Left ventricle myocardium inferior (tissue), 1 donor: ENCODE measurements at regions not wholly inside any gene's neighbourhood (a gene's known extent, or its start where the extent isn't known, plus 50 kb on each side); places are given as distances from the start of the nearest gene placed in this dataset.

Experiments
- DNase-seq: peaks from one replicate; pipeline ENCODE4 v3.0.0-alpha.2; 2020
- H3K27ac ChIP-seq: fragments of 200-600 bp; replicated peaks from 2 replicates; pipeline ENCODE4 v1.8.0; 2021
- H3K27me3 ChIP-seq: fragments of 200-600 bp; 2 replicates; pipeline ENCODE4 v1.8.0; 2021; ENCODE audit warnings: low read depth
- H3K36me3 ChIP-seq: fragments of 200-600 bp; 2 replicates; pipeline ENCODE4 v1.8.0; 2021
- H3K4me1 ChIP-seq: fragments of 200-600 bp; 2 replicates; pipeline ENCODE4 v1.8.0; 2021
- H3K4me3 ChIP-seq: fragments of 200-600 bp; 2 replicates; pipeline ENCODE4 v1.8.0; 2021; ENCODE audit warnings: mild to moderate bottlenecking, moderate library complexity
- H3K9me3 ChIP-seq: fragments of 200-600 bp; replicated peaks from 2 replicates; pipeline ENCODE4 v1.8.0; 2021
- intact Hi-C: fragments of 100-400 bp; cut with micrococcal nuclease; formaldehyde crosslinking; loops from one replicate; pipeline ENCODE4 v1.11.0; 2022
- TF ChIP-seq, protein P1 (sequence below): fragments of 200-600 bp; IDR thresholded peaks from 2 replicates; pipeline ENCODE4 v1.8.0; 2021; ENCODE audit warnings: antibody characterized with exemption, mild to moderate bottlenecking, borderline replicate concordance
- donor health status: DM: no; HTN: yes; CAD: no; lungs with severe emphysema.

DNA sequence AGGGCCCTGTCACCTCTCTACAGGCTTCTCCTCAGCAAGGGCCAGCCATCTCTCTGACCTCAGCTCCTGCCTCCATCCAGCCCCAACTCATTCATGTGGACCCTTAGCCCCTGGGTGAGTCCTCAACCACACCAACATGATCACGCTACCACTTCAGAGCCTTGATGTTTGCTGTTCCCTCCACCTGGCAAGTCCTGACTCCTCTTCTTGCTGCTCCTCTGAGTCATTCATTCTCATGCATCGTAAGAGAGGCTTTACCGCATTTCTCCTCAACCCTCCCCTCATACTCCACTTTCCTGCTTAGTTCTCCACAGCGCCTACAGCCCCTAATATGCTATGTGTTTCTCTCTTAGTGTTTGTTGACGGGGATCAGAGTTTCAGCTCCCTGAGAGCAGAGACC lies 99.9 kb downstream of the C17orf67 start:
- TF ChIP-seq, protein P1, sequence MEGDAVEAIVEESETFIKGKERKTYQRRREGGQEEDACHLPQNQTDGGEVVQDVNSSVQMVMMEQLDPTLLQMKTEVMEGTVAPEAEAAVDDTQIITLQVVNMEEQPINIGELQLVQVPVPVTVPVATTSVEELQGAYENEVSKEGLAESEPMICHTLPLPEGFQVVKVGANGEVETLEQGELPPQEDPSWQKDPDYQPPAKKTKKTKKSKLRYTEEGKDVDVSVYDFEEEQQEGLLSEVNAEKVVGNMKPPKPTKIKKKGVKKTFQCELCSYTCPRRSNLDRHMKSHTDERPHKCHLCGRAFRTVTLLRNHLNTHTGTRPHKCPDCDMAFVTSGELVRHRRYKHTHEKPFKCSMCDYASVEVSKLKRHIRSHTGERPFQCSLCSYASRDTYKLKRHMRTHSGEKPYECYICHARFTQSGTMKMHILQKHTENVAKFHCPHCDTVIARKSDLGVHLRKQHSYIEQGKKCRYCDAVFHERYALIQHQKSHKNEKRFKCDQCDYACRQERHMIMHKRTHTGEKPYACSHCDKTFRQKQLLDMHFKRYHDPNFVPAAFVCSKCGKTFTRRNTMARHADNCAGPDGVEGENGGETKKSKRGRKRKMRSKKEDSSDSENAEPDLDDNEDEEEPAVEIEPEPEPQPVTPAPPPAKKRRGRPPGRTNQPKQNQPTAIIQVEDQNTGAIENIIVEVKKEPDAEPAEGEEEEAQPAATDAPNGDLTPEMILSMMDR = no peak
- intact Hi-C loops = no loop called here
- DNase-seq = no peak
- no peak overlapping the region for H3K4me3 ChIP-seq
- no peaks in the 10 kb centered on the region for H3K4me1 ChIP-seq
- H3K36me3 ChIP-seq = no peaks in the 10 kb centered on the region
- H3K27me3 ChIP-seq = peaks cover 4% of the 10 kb centered on the region
- H3K9me3 ChIP-seq = no peaks in the 10 kb centered on the region
- no peak overlapping the region for H3K27ac ChIP-seq

DNA sequence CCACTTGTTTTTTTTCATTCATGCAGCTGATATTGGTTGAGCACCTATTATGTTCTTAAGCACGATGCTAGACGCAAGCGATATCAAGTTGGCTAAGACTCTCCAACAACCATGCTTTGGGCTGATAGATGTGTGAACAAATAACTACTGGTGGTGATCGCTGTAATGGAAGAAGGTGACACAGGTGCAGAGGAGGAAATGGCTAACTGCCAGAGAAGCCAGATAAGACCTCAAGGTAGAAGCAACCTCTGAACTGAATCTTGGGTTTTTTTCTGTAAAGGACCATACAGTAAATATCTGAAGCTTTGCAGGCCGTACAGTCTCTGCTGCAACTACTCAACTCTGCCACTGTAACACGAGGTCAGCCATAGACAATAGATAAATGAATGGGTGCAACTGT lies 97.9 kb downstream of the C17orf67 start:
- Histone ChIP-seq H3K27ac (no peak overlapping the region), H3K9me3 (no peaks in the 10 kb centered on the region), H3K27me3 (peaks cover 10% of the 10 kb centered on the region), H3K36me3 (no peaks in the 10 kb centered on the region), H3K4me1 (no peaks in the 10 kb centered on the region), H3K4me3 (no peak overlapping the region)
- TF ChIP-seq, protein P1 = no peak
- intact Hi-C loops = no loop called here
- DNase-seq = no peak

DNA sequence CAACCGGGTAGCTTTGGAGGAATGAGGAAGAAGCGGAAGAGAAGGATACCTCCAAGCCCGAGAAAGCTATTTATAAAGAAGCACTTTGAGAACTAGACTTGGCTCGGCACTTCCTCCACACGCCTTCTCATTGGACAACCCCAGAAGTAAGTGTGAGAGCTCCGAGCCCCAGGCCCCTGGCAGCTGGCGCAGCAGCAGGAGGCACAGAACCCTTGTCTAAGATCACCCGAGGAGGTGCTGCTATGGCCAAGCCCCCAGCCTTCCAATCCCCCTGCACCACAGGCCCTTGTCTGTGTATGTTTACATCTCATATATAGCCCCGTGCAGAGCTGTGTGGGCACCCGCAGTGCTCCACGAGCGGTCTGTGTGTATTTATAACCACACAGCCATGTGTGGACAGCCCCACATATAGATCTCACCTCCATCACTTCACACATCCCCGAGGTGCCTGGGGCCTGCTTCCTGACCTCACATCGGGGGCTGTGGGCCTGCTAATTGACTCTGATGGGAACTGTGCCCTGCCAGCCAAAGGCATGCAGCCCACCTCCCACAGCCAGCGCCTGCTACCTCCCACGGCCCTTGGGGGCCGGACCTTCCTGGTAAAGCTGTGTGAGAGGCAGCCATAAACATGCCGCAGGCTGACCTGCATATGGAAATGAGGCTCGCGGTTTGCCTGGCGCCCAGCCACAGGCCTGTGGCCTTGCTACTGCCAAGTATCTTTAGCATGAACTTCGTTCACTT lies 96.1 kb downstream of the C17orf67 start:
- TF ChIP-seq, protein P1 = no peak
- no peak overlapping the region for H3K27ac ChIP-seq
- H3K27me3 ChIP-seq = peaks cover 10% of the 10 kb centered on the region
- no peak for DNase-seq
- H3K4me1 ChIP-seq = no peaks in the 10 kb centered on the region
- H3K9me3 ChIP-seq = no peaks in the 10 kb centered on the region
- no peaks in the 10 kb centered on the region for H3K36me3 ChIP-seq
- H3K4me3 ChIP-seq = no peak overlapping the region
- intact Hi-C loops = no loop called here

DNA sequence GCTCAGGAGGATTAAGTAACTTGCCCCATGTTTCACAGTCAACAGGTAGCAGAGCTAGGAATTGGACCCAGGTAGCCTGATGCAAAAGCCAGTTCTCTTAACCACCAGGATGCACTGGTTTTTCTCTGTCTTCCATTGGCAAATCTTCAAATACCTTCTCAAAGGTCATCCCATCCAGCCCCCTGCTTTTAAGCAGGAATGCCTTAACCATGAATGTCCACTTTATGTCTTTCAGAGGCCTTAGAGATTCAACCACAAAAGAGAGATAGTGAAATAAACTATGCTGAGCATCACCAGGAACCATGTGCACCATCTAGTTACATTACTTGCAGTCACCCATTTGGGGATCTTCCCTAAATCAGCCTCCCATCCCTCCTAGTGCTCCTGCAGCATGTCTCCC lies 94.3 kb downstream of the C17orf67 start:
- Histone ChIP-seq H3K36me3 (no peaks in the 10 kb centered on the region), H3K4me1 (no peaks in the 10 kb centered on the region), H3K27ac (no peak overlapping the region), H3K27me3 (peaks cover 10% of the 10 kb centered on the region), H3K4me3 (no peak overlapping the region), H3K9me3 (no peaks in the 10 kb centered on the region)
- TF ChIP-seq, protein P1 = no peak
- intact Hi-C loops = no loop called here
- no peak for DNase-seq

DNA sequence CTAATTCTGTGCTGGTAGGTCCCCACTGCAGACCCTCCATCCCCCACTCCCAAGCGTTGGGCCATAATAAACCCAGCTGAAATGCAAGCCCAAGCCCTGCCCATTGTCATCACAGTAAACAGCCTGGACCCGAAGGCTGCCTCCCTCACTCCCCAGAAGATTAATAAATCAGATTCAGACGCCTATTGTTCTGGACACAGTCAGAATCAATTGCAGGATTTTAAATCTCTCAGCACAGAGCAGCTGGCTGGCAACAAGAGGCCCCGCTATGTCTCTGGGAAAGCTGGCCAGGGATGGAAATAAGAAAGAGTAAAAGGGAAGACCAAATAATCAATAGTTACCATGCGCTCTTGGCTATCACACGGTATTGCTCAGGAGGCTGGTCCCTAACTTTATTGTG lies 93.9 kb downstream of the C17orf67 start:
- TF ChIP-seq, protein P1 = no peak
- H3K27me3 ChIP-seq = peaks cover 10% of the 10 kb centered on the region
- no peaks in the 10 kb centered on the region for H3K9me3 ChIP-seq
- no peaks in the 10 kb centered on the region for H3K4me1 ChIP-seq
- intact Hi-C loops = no loop called here
- no peaks in the 10 kb centered on the region for H3K36me3 ChIP-seq
- no peak overlapping the region for H3K4me3 ChIP-seq
- no peak overlapping the region for H3K27ac ChIP-seq
- DNase-seq = no peak
